ENCODE measurements at regions not wholly inside any gene's neighbourhood (a gene's known extent, or its start where the extent isn't known, plus 50 kb on each side); places are given as distances from the start of the nearest gene placed in this dataset.
"Not testable (repeated sequence)": the region's sequence is repeated elsewhere in the genome, so short reads cannot be mapped to it uniquely, and the experiment has no call there.

- no peak for ATAC-seq
These were observed 612.5 kb downstream of the KIF4B start for GRCh38 chr5:155625897-155626543.

GRCh38 chr5:155626592-155626991, 613.0 kb downstream of the KIF4B start:
- ATAC-seq: no peak

GRCh38 chr5:155628346-155628745, 614.8 kb downstream of the KIF4B start:
- no peak for ATAC-seq

GRCh38 chr5:155629597-155629996, 616.0 kb downstream of the KIF4B start:
- ATAC-seq: no peak

- no peak for ATAC-seq
These were observed 617.6 kb downstream of the KIF4B start for GRCh38 chr5:155631116-155631515.

- ATAC-seq: no peak
These were observed 619.9 kb downstream of the KIF4B start for GRCh38 chr5:155633338-155633957.

GRCh38 chr5:155649666-155650065, 636.1 kb downstream of the KIF4B start:
- ATAC-seq: no peak

- no peak for ATAC-seq
These were observed 642.0 kb downstream of the KIF4B start for GRCh38 chr5:155655569-155655968.

GRCh38 chr5:155661859-155662258, 648.3 kb downstream of the KIF4B start:
- ATAC-seq: no peak

GRCh38 chr5:155665361-155665760, 651.8 kb downstream of the KIF4B start:
- no peak for ATAC-seq

- not testable (repeated sequence) for ATAC-seq
These were observed 655.0 kb upstream of the SGCD start for GRCh38 chr5:155672001-155672400.

- no peak for ATAC-seq
These were observed 650.0 kb upstream of the SGCD start for GRCh38 chr5:155676967-155677366.

- no peak for ATAC-seq
These were observed 648.6 kb upstream of the SGCD start for GRCh38 chr5:155678371-155678770.

GRCh38 chr5:155679530-155679929, 647.4 kb upstream of the SGCD start:
- no peak for ATAC-seq

GRCh38 chr5:155684417-155684816, 642.5 kb upstream of the SGCD start:
- ATAC-seq: no peak

- ATAC-seq: no peak
These were observed 640.8 kb upstream of the SGCD start for GRCh38 chr5:155686131-155686530.

GRCh38 chr5:155689406-155689805, 637.6 kb upstream of the SGCD start:
- no peak for ATAC-seq

- ATAC-seq: no peak
These were observed 630.6 kb upstream of the SGCD start for GRCh38 chr5:155696362-155696761.

- ATAC-seq: no peak
These were observed 629.7 kb upstream of the SGCD start for GRCh38 chr5:155697236-155697635.

- no peak for ATAC-seq
These were observed 627.6 kb upstream of the SGCD start for GRCh38 chr5:155699385-155699784.

- ATAC-seq: no peak
These were observed 626.6 kb upstream of the SGCD start for GRCh38 chr5:155700333-155700732.

GRCh38 chr5:155711882-155712281, 615.1 kb upstream of the SGCD start:
- ATAC-seq: no peak

- ATAC-seq: not testable (repeated sequence)
These were observed 612.5 kb upstream of the SGCD start for GRCh38 chr5:155714435-155714834.

GRCh38 chr5:155726267-155726666, 600.7 kb upstream of the SGCD start:
- no peak for ATAC-seq

Measured in activated CD4-positive, CD25-positive, alpha-beta regulatory T cell treated with anti-CD3 and anti-CD28 coated beads, Interleukin-2, amount 50 U/mL, for 24 hours (primary cell).